Neutrophil (primary cell): ENCODE measurements at regions not wholly inside any gene's neighbourhood (a gene's known extent, or its start where the extent isn't known, plus 50 kb on each side); places are given as distances from the start of the nearest gene placed in this dataset.

Experiments used
- H3K27ac ChIP-seq: fragments of 200-600 bp; sonication (generic); 2 replicates; pipeline ENCODE4 v1.5.1; 2016; ENCODE audit warnings: mild to moderate bottlenecking, moderate library complexity
- H3K27me3 ChIP-seq: fragments of 200-600 bp; sonication (generic); 2 replicates; pipeline ENCODE4 v1.6.0; 2016; ENCODE audit warnings: mild to moderate bottlenecking
- H3K36me3 ChIP-seq: fragments of 200-600 bp; sonication (generic); 2 replicates; pipeline ENCODE4 v1.5.1; 2017
- H3K4me1 ChIP-seq, 2 experiments: fragments of 200-600 bp in 1 of 2; sonication (generic) in 1 of 2; 1 replicate in 1 of 2; 2 replicates in 1 of 2; pipeline versions ENCODE4 v1.5.1 to v1.6.1; 2013 to 2016; ENCODE audit warnings: low read depth in 1 of 2, low read length in 1 of 2, mild to moderate bottlenecking in 1 of 2, moderate library complexity in 1 of 2; ENCODE audit not compliant: control insufficient read depth in 1 of 2, insufficient read depth in 1 of 2
- H3K4me3 ChIP-seq, 2 experiments: fragments of 200-600 bp in 1 of 2; sonication (generic) in 1 of 2; 1 replicate in 1 of 2; 2 replicates in 1 of 2; pipeline ENCODE4 v1.5.1; 2013 to 2016; ENCODE audit warnings: low read depth in 1 of 2, low read length in 1 of 2, mild to moderate bottlenecking in 1 of 2, moderate library complexity in 1 of 2
- H3K9me3 ChIP-seq: fragments of 200-600 bp; sonication (generic); 2 replicates; pipeline ENCODE4 v1.5.1; 2016
- CTCF ChIP-seq: fragments of 200-600 bp; sonication (generic); IDR thresholded peaks from 2 replicates; pipeline ENCODE4 v1.5.1; 2016; ENCODE audit warnings: antibody characterized with exemption

- Histone ChIP-seq H3K27ac (no peak overlapping the region), H3K4me1 (peaks cover 0 to 10% of the 10 kb centered on the region in 2 experiments), H3K9me3 (no peaks in the 10 kb centered on the region), H3K27me3 (peaks cover 71% of the 10 kb centered on the region), H3K4me3 (no peak overlapping the region), H3K36me3 (no peaks in the 10 kb centered on the region)
- TF ChIP-seq CTCF, result no peak
These were observed 106.4 kb downstream of the BRD1 start for GRCh38 chr22:49721211-49721763.

GRCh38 chr22:49720279-49720959 is 107.3 kb downstream of the BRD1 start:
- no peak for TF ChIP-seq CTCF
- Histone ChIP-seq H3K36me3 (no peaks in the 10 kb centered on the region), H3K4me1 (peaks cover 0 to 10% of the 10 kb centered on the region in 2 experiments), H3K27ac (no peak overlapping the region), H3K27me3 (peaks cover 62% of the 10 kb centered on the region), H3K9me3 (no peaks in the 10 kb centered on the region), H3K4me3 (no peak overlapping the region)

GRCh38 chr22:49719046-49719445 is 108.6 kb downstream of the BRD1 start:
- H3K9me3 ChIP-seq, result no peaks in the 10 kb centered on the region
- peaks cover 0 to 1% of the 10 kb centered on the region in 2 experiments for H3K4me1 ChIP-seq
- H3K36me3 ChIP-seq, result no peaks in the 10 kb centered on the region
- H3K4me3 ChIP-seq, result no peak overlapping the region
- peaks cover 48% of the 10 kb centered on the region for H3K27me3 ChIP-seq
- TF ChIP-seq CTCF, result no peak
- H3K27ac ChIP-seq, result no peak overlapping the region

GRCh38 chr22:49718396-49718795 is 109.3 kb downstream of the BRD1 start:
- H3K36me3 ChIP-seq, result no peaks in the 10 kb centered on the region
- TF ChIP-seq CTCF, result no peak
- H3K4me1 ChIP-seq, result no peaks in the 10 kb centered on the region
- peaks cover 44% of the 10 kb centered on the region for H3K27me3 ChIP-seq
- no peaks in the 10 kb centered on the region for H3K9me3 ChIP-seq
- no peak overlapping the region for H3K27ac ChIP-seq
- H3K4me3 ChIP-seq, result no peak overlapping the region

- H3K27ac ChIP-seq, result no peak overlapping the region
- no peaks in the 10 kb centered on the region for H3K4me1 ChIP-seq
- no peak for TF ChIP-seq CTCF
- no peaks in the 10 kb centered on the region for H3K36me3 ChIP-seq
- no peaks in the 10 kb centered on the region for H3K9me3 ChIP-seq
- H3K4me3 ChIP-seq, result no peak overlapping the region
- peaks cover 44% of the 10 kb centered on the region for H3K27me3 ChIP-seq
These were observed 110.3 kb downstream of the BRD1 start for GRCh38 chr22:49717322-49717919.
